ENCODE measurements at regions not wholly inside any gene's neighbourhood (a gene's known extent, or its start where the extent isn't known, plus 50 kb on each side); places are given as distances from the start of the nearest gene placed in this dataset.

DNA sequence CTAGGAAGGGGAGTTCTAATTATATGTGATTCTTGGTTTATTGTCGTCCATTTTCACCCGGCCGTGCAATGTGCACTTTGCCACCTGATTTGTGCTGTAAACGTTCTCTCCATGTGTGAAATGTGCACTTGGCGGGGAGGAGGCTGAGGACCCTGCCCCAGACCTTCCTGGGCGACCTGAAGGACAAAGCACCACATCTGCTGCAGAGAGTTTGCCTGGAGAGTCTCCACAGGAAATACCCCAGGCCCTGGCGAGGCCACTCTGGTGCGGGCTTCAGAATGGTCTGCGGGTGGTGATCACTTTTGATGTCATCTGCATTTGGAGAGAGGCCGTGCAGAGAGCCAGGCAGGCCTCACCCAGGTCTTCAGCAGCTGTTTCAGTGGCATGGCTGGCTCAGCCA lies 224.7 kb downstream of the BRD1 start:
- intact Hi-C loops (cut with DNase I), result no loop called here
- Histone ChIP-seq H3K9me3 (peaks cover 0 to 19% (median 0%) of the 10 kb centered on the region in 3 donors), H3K36me3 (no peaks in the 10 kb centered on the region), H3K27me3 (no peaks in the 10 kb centered on the region), H3K4me1 (no peaks in the 10 kb centered on the region), H3K27ac (no peak overlapping the region), H3K4me3 (no peak overlapping the region)
- no peak for TF ChIP-seq POLR2A (IDR thresholded peaks at IDR 0.05)
- TF ChIP-seq, protein P1, sequence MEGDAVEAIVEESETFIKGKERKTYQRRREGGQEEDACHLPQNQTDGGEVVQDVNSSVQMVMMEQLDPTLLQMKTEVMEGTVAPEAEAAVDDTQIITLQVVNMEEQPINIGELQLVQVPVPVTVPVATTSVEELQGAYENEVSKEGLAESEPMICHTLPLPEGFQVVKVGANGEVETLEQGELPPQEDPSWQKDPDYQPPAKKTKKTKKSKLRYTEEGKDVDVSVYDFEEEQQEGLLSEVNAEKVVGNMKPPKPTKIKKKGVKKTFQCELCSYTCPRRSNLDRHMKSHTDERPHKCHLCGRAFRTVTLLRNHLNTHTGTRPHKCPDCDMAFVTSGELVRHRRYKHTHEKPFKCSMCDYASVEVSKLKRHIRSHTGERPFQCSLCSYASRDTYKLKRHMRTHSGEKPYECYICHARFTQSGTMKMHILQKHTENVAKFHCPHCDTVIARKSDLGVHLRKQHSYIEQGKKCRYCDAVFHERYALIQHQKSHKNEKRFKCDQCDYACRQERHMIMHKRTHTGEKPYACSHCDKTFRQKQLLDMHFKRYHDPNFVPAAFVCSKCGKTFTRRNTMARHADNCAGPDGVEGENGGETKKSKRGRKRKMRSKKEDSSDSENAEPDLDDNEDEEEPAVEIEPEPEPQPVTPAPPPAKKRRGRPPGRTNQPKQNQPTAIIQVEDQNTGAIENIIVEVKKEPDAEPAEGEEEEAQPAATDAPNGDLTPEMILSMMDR (IDR thresholded peaks at IDR 0.05), result no peak
- WGBS, 2 donors, result 65 to 76% methylated on average over 4 to 7 of the region's 10 CpGs
- no peak for DNase-seq

DNA sequence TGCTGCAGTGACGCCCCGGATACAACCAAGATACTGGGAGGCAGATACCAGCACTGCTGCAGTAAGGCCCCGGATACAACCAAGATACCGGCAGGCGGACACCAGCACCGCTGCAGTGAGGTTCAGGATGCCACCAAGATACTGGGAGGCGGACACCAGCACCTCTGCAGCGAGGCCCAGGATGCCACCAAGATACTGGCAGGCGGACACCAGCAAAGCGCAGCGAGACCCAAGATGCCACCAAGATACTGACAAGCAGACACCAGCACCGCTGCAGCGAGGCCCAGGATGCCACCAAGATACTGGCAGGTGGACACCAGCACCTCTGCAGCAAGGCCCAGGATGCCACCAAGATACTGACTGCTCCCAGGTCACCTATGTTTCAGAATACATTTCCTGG lies 225.2 kb downstream of the BRD1 start:
- H3K4me3 ChIP-seq, result no peak overlapping the region
- TF ChIP-seq POLR2A (IDR thresholded peaks at IDR 0.05), result no peak
- TF ChIP-seq, protein P1 (IDR thresholded peaks at IDR 0.05), result no peak
- no peak overlapping the region for H3K27ac ChIP-seq
- H3K27me3 ChIP-seq, result no peaks in the 10 kb centered on the region
- 83 to 85% methylated on average over 8 to 11 of the region's 13 CpGs for WGBS, 2 donors
- no peak for DNase-seq
- no peaks in the 10 kb centered on the region for H3K4me1 ChIP-seq
- intact Hi-C loops (cut with DNase I), result no loop called here
- H3K36me3 ChIP-seq, result no peaks in the 10 kb centered on the region
- H3K9me3 ChIP-seq, result peaks cover 0 to 19% (median 0%) of the 10 kb centered on the region in 3 donors

DNA sequence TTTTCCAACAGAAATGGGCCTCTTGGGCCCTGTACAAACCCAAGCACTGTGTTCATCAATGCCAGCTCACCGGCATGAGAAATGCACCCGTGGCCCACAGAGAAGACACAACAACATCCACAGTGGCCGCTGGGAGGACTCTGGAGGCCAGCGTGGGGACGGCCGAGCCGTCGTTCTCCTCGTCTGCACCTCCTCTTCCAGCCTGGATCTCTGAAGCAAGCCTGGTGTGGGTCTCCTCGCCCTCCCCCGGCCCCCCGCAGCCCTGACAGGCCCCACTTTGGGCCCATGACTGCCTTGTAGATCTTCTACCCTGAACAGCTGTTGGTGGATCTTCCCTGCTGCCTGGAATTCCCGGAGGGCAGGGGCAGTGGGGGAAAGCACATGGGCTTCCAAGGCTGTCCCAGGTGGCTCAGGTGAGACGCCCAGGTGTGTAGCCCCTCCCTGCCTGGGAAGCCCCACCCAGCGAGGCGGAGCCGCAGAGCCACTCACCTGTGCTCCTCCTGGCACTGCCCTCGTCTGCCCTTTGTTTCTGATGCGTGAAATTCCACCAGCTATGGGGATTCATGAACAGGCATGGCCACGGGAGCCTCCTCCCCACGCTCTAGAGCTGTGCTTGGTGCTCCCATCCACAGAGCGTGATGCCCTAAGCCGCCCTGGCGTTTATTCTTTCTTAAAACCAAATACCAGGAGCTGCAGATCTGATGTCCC lies 225.9 kb downstream of the BRD1 start:
- Histone ChIP-seq H3K27ac (no peak overlapping the region), H3K4me3 (no peak overlapping the region), H3K27me3 (no peaks in the 10 kb centered on the region), H3K36me3 (no peaks in the 10 kb centered on the region), H3K9me3 (peaks cover 0 to 19% (median 0%) of the 10 kb centered on the region in 3 donors), H3K4me1 (no peaks in the 10 kb centered on the region)
- DNase-seq, result no peak
- intact Hi-C loops (cut with DNase I), result no loop called here
- TF ChIP-seq, protein P1 (IDR thresholded peaks at IDR 0.05), result no peak
- no peak for TF ChIP-seq POLR2A (IDR thresholded peaks at IDR 0.05)
- 85 to 91% methylated on average over 9 to 13 of the region's 24 CpGs for WGBS, 2 donors

DNA sequence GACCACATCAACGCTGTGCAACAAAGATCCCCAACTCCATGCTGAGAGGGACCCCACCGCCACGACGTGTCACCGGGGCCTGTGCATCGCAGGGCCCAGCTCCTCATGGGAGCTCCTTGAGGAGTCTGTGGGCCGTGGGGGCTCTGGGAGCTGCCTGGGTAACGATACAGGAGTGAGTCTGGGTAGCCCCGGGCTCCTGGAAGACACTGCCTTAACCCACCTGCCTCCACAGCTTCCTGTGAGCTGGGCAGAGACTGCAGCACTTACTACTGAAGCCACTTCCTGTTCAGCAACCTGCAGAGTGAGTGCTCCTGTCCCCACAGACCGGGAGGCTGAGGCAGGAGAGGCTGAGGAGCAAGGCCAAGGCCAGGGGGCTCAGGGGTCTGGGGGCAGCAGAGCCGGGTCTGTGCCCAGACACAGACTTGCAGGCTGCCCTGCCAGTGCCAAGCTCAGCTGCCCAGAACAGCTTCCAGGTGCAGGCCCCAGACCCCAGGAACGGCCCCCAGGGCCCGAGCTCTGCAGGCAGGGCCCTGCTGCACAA lies 226.7 kb downstream of the BRD1 start:
- Histone ChIP-seq H3K4me3 (no peak overlapping the region), H3K27ac (no peak overlapping the region), H3K36me3 (no peaks in the 10 kb centered on the region), H3K9me3 (peaks cover 0 to 18% (median 0%) of the 10 kb centered on the region in 3 donors), H3K27me3 (no peaks in the 10 kb centered on the region), H3K4me1 (no peaks in the 10 kb centered on the region)
- intact Hi-C loops (cut with DNase I), result no loop called here
- TF ChIP-seq POLR2A (IDR thresholded peaks at IDR 0.05), result no peak
- no peak for DNase-seq
- 40 to 80% methylated on average over 1 of the region's 13 CpGs for WGBS, 2 donors

DNA sequence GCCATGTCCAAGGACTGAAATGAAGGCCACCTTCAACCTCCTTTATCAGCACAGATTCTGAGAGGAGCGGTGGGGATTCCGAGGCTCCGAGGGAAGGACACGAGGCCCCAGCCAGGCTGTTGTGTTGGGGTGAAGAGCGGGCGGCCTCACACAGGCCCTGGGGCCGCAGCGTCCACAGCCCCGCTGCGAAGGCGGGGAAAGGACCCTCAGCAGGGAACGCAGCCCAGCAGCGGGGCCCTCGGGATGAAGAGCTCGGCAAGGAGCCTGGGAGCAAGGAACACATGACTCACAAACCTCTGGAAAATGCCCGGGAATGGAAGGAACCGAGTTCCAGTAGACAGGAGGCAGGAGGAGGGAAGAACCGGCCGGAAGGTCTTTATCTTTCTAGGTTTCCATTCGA lies 227.2 kb downstream of the BRD1 start:
- DNase-seq, result no peak
- Histone ChIP-seq H3K27ac (no peak overlapping the region), H3K4me3 (no peak overlapping the region), H3K27me3 (no peaks in the 10 kb centered on the region), H3K4me1 (no peaks in the 10 kb centered on the region), H3K36me3 (no peaks in the 10 kb centered on the region), H3K9me3 (peaks cover 0 to 13% (median 0%) of the 10 kb centered on the region in 3 donors)
- intact Hi-C loops (cut with DNase I), result no loop called here
- TF ChIP-seq POLR2A (IDR thresholded peaks at IDR 0.05), result no peak
- 83 to 91% methylated on average over 17 to 20 of the region's 20 CpGs for WGBS, 2 donors

DNA sequence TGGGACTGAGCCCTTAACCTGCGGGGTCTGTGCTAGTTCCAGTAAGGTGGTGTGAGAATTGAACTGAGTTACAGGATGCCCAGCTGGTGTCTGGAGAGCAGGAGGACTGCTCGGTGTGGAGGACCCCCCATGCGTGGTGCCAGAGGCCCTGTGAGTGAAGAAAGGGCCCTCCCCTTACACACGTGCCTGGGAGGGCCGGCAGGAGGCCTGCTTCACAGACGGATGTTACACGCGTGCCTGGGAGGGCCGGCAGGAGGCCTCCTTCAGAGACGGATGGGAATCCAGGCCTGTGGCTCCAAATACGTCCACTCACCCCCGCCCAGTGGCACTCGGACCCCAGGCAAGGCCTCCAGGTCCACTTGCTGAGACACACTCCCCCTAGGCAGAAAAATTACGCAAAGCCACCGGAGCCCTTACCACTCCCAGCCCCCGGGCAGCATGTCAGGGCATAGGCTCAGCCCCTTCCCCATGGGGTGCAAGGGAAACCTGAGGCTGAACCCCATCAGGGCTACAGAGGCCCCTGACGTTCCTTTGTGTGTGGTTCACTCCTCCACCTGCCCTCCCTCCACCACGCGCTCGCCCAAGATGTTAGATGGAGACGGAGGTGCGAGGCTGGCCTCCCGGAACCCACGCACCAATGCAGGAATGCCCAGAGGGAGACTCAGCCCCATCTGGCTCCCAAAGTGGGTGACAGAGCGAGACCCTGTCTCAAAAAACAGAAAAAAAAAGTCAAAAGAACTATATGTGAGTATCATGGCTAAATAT lies 227.8 kb downstream of the BRD1 start:
- WGBS, 2 donors, result 70 to 77% methylated on average over 8 to 16 of the region's 25 CpGs
- intact Hi-C loops (cut with DNase I), result no loop called here
- no peaks in the 10 kb centered on the region for H3K27me3 ChIP-seq
- no peaks in the 10 kb centered on the region for H3K36me3 ChIP-seq
- H3K4me1 ChIP-seq, result no peaks in the 10 kb centered on the region
- peaks cover 0 to 11% (median 0%) of the 10 kb centered on the region in 3 donors for H3K9me3 ChIP-seq
- no peak overlapping the region for H3K27ac ChIP-seq
- H3K4me3 ChIP-seq, result no peak overlapping the region
- no peak for DNase-seq
- no peak for TF ChIP-seq POLR2A (IDR thresholded peaks at IDR 0.05)
- TF ChIP-seq, protein P1 (IDR thresholded peaks at IDR 0.05), result no peak

All from esophagus squamous epithelium (tissue), 5 donors.